ENCODE measurements at regions not wholly inside any gene's neighbourhood (a gene's known extent, or its start where the extent isn't known, plus 50 kb on each side); places are given as distances from the start of the nearest gene placed in this dataset.

GRCh38 chr14:22313172-22313801 is 275.7 kb downstream of the DAD1 start:
- TF ChIP-seq SIN3A (IDR thresholded peaks at IDR 0.05; ENCODE audit: borderline replicate concordance, insufficient read depth, low read length), result no peak
- TF ChIP-seq POLR2AphosphoS5 (IDR thresholded peaks at IDR 0.05; ENCODE audit: low read depth, low read length), result no peak
- no peak for TF ChIP-seq FOXP2 (optimal IDR thresholded peaks at IDR 0.05; ENCODE audit: borderline replicate concordance, extremely low read depth, extremely low read length, insufficient read depth)
- TF ChIP-seq TAF1 (IDR thresholded peaks at IDR 0.05; ENCODE audit: borderline replicate concordance, insufficient read depth, low read length), result no peak
- TF ChIP-seq REST (IDR thresholded peaks at IDR 0.05; ENCODE audit: insufficient read depth in 1 of 2, low read depth in 2 of 2, low read length in 2 of 2), result no peak

- no peak for TF ChIP-seq POLR2AphosphoS5 (IDR thresholded peaks at IDR 0.05; ENCODE audit: low read depth, low read length)
- TF ChIP-seq SIN3A (IDR thresholded peaks at IDR 0.05; ENCODE audit: borderline replicate concordance, insufficient read depth, low read length), result no peak
- no peak for TF ChIP-seq TAF1 (IDR thresholded peaks at IDR 0.05; ENCODE audit: borderline replicate concordance, insufficient read depth, low read length)
- no peak for TF ChIP-seq REST (IDR thresholded peaks at IDR 0.05; ENCODE audit: insufficient read depth in 1 of 2, low read depth in 2 of 2, low read length in 2 of 2)
- TF ChIP-seq FOXP2 (optimal IDR thresholded peaks at IDR 0.05; ENCODE audit: borderline replicate concordance, extremely low read depth, extremely low read length, insufficient read depth), result no peak
Measured at GRCh38 chr14:22311636-22312035, 277.4 kb downstream of the DAD1 start.

- TF ChIP-seq REST (IDR thresholded peaks at IDR 0.05; ENCODE audit: insufficient read depth in 1 of 2, low read depth in 2 of 2, low read length in 2 of 2) (no peak), TAF1 (IDR thresholded peaks at IDR 0.05; ENCODE audit: borderline replicate concordance, insufficient read depth, low read length) (no peak), POLR2AphosphoS5 (IDR thresholded peaks at IDR 0.05; ENCODE audit: low read depth, low read length) (no peak), FOXP2 (optimal IDR thresholded peaks at IDR 0.05; ENCODE audit: borderline replicate concordance, extremely low read depth, extremely low read length, insufficient read depth) (no peak), SIN3A (IDR thresholded peaks at IDR 0.05; ENCODE audit: borderline replicate concordance, insufficient read depth, low read length) (no peak)
Measured at GRCh38 chr14:22305607-22306006, 283.4 kb downstream of the DAD1 start.

- no peak for TF ChIP-seq REST (IDR thresholded peaks at IDR 0.05; ENCODE audit: insufficient read depth in 1 of 2, low read depth in 2 of 2, low read length in 2 of 2)
- TF ChIP-seq FOXP2 (optimal IDR thresholded peaks at IDR 0.05; ENCODE audit: borderline replicate concordance, extremely low read depth, extremely low read length, insufficient read depth), result no peak
- no peak for TF ChIP-seq SIN3A (IDR thresholded peaks at IDR 0.05; ENCODE audit: borderline replicate concordance, insufficient read depth, low read length)
- no peak for TF ChIP-seq TAF1 (IDR thresholded peaks at IDR 0.05; ENCODE audit: borderline replicate concordance, insufficient read depth, low read length)
- no peak for TF ChIP-seq POLR2AphosphoS5 (IDR thresholded peaks at IDR 0.05; ENCODE audit: low read depth, low read length)
Measured at GRCh38 chr14:22304326-22304725, 284.7 kb downstream of the DAD1 start.

All from PFSK-1 (cell line).